Keratinocyte (primary cell): ENCODE measurements at regions not wholly inside any gene's neighbourhood (a gene's known extent, or its start where the extent isn't known, plus 50 kb on each side); places are given as distances from the start of the nearest gene placed in this dataset.

Experiments
- DNase-seq: peaks from one replicate; pipeline ENCODE4 v3.0.0-alpha.2; 2011; ENCODE audit warnings: low read depth, missing footprints, low spot score
- FAIRE-seq: peaks from 2 replicates; lab custom pipeline; 2011; peaks lifted over from hg19 to GRCh38; lab: Jason Lieb, UNC
- H2AFZ ChIP-seq: 2 replicates; pipeline ENCODE4 v1.6.0; 2012; ENCODE audit warnings: low read length, control low read depth, inconsistent platforms; ENCODE audit not compliant: control insufficient read depth
- H3K27ac ChIP-seq: 2 replicates; pipeline ENCODE4 v1.5.1; 2011; ENCODE audit warnings: low read length; ENCODE audit not compliant: control insufficient read depth, insufficient read depth
- H3K27me3 ChIP-seq: 3 replicates; pipeline ENCODE4 v1.6.0; 2011; ENCODE audit warnings: low read length; ENCODE audit not compliant: control insufficient read depth, insufficient read depth; ENCODE audit errors: extremely low read depth
- H3K36me3 ChIP-seq, 2 experiments: 2 replicates in 1 of 2; 3 replicates in 1 of 2; pipeline ENCODE4 v1.5.1; 2011; ENCODE audit warnings: low read length in 2 of 2, mild to moderate bottlenecking in 1 of 2; ENCODE audit not compliant: control insufficient read depth in 2 of 2, insufficient read depth in 2 of 2; ENCODE audit errors: extremely low read depth in 1 of 2
- H3K4me1 ChIP-seq: 3 replicates; pipeline ENCODE4 v1.5.1; 2011; ENCODE audit warnings: low read length; ENCODE audit not compliant: control insufficient read depth, insufficient read depth; ENCODE audit errors: extremely low read depth
- H3K4me2 ChIP-seq: 3 replicates; pipeline ENCODE4 v1.6.0; 2011; ENCODE audit warnings: low read depth, low read length; ENCODE audit not compliant: control insufficient read depth, insufficient read depth; ENCODE audit errors: extremely low read depth
- H3K4me3 ChIP-seq, 3 experiments: fragments of 200-600 bp in 1 of 3; sonication (generic) in 1 of 3; 2 replicates in 2 of 3; 3 replicates in 1 of 3; pipeline ENCODE4 v1.5.1; 2011 to 2016; ENCODE audit warnings: low read length in 3 of 3, mild to moderate bottlenecking in 3 of 3, control low read depth in 2 of 3, inconsistent platforms in 1 of 3, low read depth in 1 of 3, mixed read lengths in 1 of 3, mixed run types in 1 of 3, moderate library complexity in 1 of 3; ENCODE audit not compliant: control insufficient read depth in 2 of 3, insufficient read depth in 2 of 3; ENCODE audit errors: extremely low read depth in 1 of 3
- H3K79me2 ChIP-seq: 2 replicates; pipeline ENCODE4 v1.6.0; 2012; ENCODE audit warnings: low read length; ENCODE audit not compliant: control insufficient read depth, insufficient read depth
- H3K9ac ChIP-seq: 3 replicates; pipeline ENCODE4 v1.6.0; 2011; ENCODE audit warnings: low read length; ENCODE audit not compliant: control insufficient read depth, insufficient read depth; ENCODE audit errors: extremely low read depth
- H3K9me1 ChIP-seq: 3 replicates; pipeline ENCODE4 v1.6.0; 2011; ENCODE audit warnings: low read length; ENCODE audit not compliant: control insufficient read depth, insufficient read depth; ENCODE audit errors: extremely low read depth
- H3K9me3 ChIP-seq: 2 replicates; pipeline ENCODE4 v1.5.1; 2012; ENCODE audit warnings: low read depth, low read length; ENCODE audit not compliant: control insufficient read depth
- H4K20me1 ChIP-seq: 3 replicates; pipeline ENCODE4 v1.6.0; 2011; ENCODE audit warnings: low read length; ENCODE audit not compliant: control insufficient read depth, insufficient read depth; ENCODE audit errors: extremely low read depth
- EZH2 ChIP-seq: IDR thresholded peaks from one replicate; pipeline ENCODE4 v1.6.1; 2012; ENCODE audit warnings: inconsistent platforms, mild to moderate bottlenecking, low read length, moderate library complexity
- dilution Hi-C: fragments of 300-500 bp; cut with MboI; formaldehyde crosslinking; loops from one replicate; pipeline ENCODE4 v1.7.0; 2020; ENCODE audit warnings: low sequenced_read_pairs; ENCODE audit not compliant: extremely low pct_ligation_motif_present
- TF ChIP-seq, protein P1 (sequence below), 3 experiments: IDR thresholded peaks in 1 of 3; conservative IDR thresholded peaks in 1 of 3; optimal IDR thresholded peaks in 1 of 3; 2 replicates in 2 of 3; 3 replicates in 1 of 3; pipeline versions ENCODE3 to v1.5.1; 2011; ENCODE audit warnings: low read length in 3 of 3, mild to moderate bottlenecking in 3 of 3, moderate library complexity in 2 of 3, control low read depth in 1 of 3, inconsistent platforms in 1 of 3; ENCODE audit not compliant: insufficient read depth in 2 of 3; ENCODE audit errors: extremely low read depth in 1 of 3

DNA sequence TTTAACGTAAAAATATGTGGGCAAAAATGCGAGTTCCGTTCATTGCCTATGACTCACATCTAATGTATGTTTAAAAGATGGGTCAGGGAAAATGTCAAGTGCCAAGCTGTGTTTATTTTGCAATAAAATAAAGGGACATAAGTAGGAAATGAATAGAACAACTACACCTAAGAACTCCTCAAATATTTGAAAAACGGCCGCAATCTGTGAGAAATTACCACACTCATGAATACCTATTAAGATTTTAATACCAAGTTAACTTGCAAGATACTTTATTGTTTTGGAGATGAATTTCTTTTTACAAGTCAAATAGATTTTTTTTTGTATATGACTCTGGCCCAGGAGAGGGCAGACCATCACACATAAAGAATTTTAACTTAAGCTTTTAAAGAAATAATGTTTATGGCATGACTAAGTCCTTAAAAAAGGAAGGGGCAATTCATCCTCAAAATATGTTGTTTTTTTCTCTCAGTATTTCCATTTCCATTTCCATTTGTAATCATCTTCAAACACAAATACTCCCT is 152.7 kb downstream of the SUCNR1 start:
- peak overlapping the region; percentile 54 for H3K27ac ChIP-seq
- H3K79me2 ChIP-seq = no peaks in the 10 kb centered on the region
- H3K27me3 ChIP-seq = no peaks in the 10 kb centered on the region
- no peaks in the 10 kb centered on the region for H3K9me3 ChIP-seq
- FAIRE-seq = peak; percentile 67
- H3K36me3 ChIP-seq = no peaks in the 10 kb centered on the region
- no peak overlapping the region for H3K9ac ChIP-seq
- H3K4me2 ChIP-seq = peak overlapping the region; percentile 59
- dilution Hi-C loops = no loop called here
- H2AFZ ChIP-seq = peak overlapping the region; percentile 43
- no peak for DNase-seq
- H3K4me3 ChIP-seq = peak overlapping the region in 1 of 3 experiments; percentile 35
- TF ChIP-seq, protein P1, sequence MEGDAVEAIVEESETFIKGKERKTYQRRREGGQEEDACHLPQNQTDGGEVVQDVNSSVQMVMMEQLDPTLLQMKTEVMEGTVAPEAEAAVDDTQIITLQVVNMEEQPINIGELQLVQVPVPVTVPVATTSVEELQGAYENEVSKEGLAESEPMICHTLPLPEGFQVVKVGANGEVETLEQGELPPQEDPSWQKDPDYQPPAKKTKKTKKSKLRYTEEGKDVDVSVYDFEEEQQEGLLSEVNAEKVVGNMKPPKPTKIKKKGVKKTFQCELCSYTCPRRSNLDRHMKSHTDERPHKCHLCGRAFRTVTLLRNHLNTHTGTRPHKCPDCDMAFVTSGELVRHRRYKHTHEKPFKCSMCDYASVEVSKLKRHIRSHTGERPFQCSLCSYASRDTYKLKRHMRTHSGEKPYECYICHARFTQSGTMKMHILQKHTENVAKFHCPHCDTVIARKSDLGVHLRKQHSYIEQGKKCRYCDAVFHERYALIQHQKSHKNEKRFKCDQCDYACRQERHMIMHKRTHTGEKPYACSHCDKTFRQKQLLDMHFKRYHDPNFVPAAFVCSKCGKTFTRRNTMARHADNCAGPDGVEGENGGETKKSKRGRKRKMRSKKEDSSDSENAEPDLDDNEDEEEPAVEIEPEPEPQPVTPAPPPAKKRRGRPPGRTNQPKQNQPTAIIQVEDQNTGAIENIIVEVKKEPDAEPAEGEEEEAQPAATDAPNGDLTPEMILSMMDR (optimal IDR thresholded peaks at IDR 0.05 in 1 of 3, IDR thresholded peaks at IDR 0.05 in 1 of 3, conservative IDR thresholded peaks at IDR 0.05 in 1 of 3; ENCODE audit: extremely low read depth in 1 of 3, insufficient read depth in 2 of 3, low read length in 3 of 3) = peak in 1 of 3 experiments; percentile 33
- no peak for TF ChIP-seq EZH2
- H3K4me1 ChIP-seq = peaks cover 34% of the 10 kb centered on the region
- no peaks in the 10 kb centered on the region for H3K9me1 ChIP-seq
- no peaks in the 10 kb centered on the region for H4K20me1 ChIP-seq

DNA sequence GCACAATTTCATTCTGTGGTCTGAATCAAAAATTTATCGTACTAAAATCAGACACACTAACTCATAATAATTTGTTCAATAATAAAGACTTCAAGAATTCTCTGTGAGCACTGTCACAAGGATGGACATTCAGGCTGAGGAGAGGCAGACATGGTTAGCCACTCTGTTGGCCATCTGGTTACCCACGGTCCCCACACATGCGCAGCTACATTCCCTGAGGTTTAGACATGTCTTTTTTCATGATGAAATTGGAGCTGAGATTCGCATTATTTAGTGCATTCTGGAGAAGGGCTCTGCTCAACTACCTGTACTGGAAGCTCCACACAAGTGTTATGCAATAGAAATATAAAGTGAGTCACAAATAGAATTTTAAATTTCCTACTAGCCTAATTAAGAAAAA is 156.9 kb downstream of the SUCNR1 start:
- no peak overlapping the region for H3K4me2 ChIP-seq
- no peaks in the 10 kb centered on the region for H4K20me1 ChIP-seq
- H3K4me3 ChIP-seq = no peak overlapping the region
- no peaks in the 10 kb centered on the region for H3K27me3 ChIP-seq
- no peaks in the 10 kb centered on the region for H3K9me3 ChIP-seq
- TF ChIP-seq, protein P1 (optimal IDR thresholded peaks at IDR 0.05 in 1 of 3, IDR thresholded peaks at IDR 0.05 in 1 of 3, conservative IDR thresholded peaks at IDR 0.05 in 1 of 3; ENCODE audit: extremely low read depth in 1 of 3, insufficient read depth in 2 of 3, low read length in 3 of 3) = no peak
- DNase-seq (no peak), FAIRE-seq (no peak)
- no peaks in the 10 kb centered on the region for H3K9me1 ChIP-seq
- H2AFZ ChIP-seq = peak overlapping the region; percentile 21
- dilution Hi-C loops = no loop called here
- no peak overlapping the region for H3K9ac ChIP-seq
- no peaks in the 10 kb centered on the region for H3K36me3 ChIP-seq
- H3K79me2 ChIP-seq = no peaks in the 10 kb centered on the region
- peaks cover 16% of the 10 kb centered on the region for H3K4me1 ChIP-seq
- H3K27ac ChIP-seq = no peak overlapping the region
